Breast epithelium (tissue), 3 donors: ENCODE measurements at regions not wholly inside any gene's neighbourhood (a gene's known extent, or its start where the extent isn't known, plus 50 kb on each side); places are given as distances from the start of the nearest gene placed in this dataset.

Source experiments
- CTCF ChIP-seq, 3 donors: fragments of 450-650 bp; IDR thresholded peaks; one replicate each; pipeline ENCODE4 v1.5.1; 2016 to 2017; ENCODE audit warnings: antibody characterized with exemption in 3 of 3, mild to moderate bottlenecking in 3 of 3, moderate library complexity in 3 of 3
- POLR2A ChIP-seq: fragments of 450-650 bp; IDR thresholded peaks from one replicate; pipeline ENCODE4 v1.6.1; 2016; ENCODE audit warnings: antibody characterized with exemption, mild to moderate bottlenecking, moderate library complexity
- POLR2AphosphoS5 ChIP-seq, 3 donors: sonication (generic); formaldehyde crosslinking; IDR thresholded peaks; one replicate each; pipeline ENCODE4 v1.6.1; 2017; ENCODE audit warnings: antibody characterized with exemption in 3 of 3

- no peak for TF ChIP-seq POLR2AphosphoS5 (IDR thresholded peaks at IDR 0.05)
- no peak for TF ChIP-seq CTCF (IDR thresholded peaks at IDR 0.05)
- no peak for TF ChIP-seq POLR2A
Measured at GRCh38 chr5:92424785-92425426, 1041.8 kb upstream of the ARRDC3 start.
